Trophoblast cell (in vitro differentiated cells and primary cell): ENCODE measurements at regions not wholly inside any gene's neighbourhood (a gene's known extent, or its start where the extent isn't known, plus 50 kb on each side); places are given as distances from the start of the nearest gene placed in this dataset.
"Not testable (repeated sequence)": the region's sequence is repeated elsewhere in the genome, so short reads cannot be mapped to it uniquely, and the experiment has no call there.

Experiments
- DNase-seq, 2 donors: peaks; one replicate each; pipeline ENCODE4 v3.0.0-alpha.2; 2016
- H2AFZ ChIP-seq: 2 replicates; pipeline ENCODE4 v1.6.1; 2013; ENCODE audit warnings: low read length, moderate library complexity, mild to moderate bottlenecking; ENCODE audit not compliant: insufficient read depth, poor library complexity
- H2AK5ac ChIP-seq: 2 replicates; pipeline ENCODE4 v1.6.1; 2013; ENCODE audit warnings: mild to moderate bottlenecking, low read length
- H2BK120ac ChIP-seq: 2 replicates; pipeline ENCODE4 v1.6.1; 2013; ENCODE audit warnings: low read length, mild to moderate bottlenecking, moderate library complexity; ENCODE audit not compliant: insufficient read depth, poor library complexity
- H2BK12ac ChIP-seq: 2 replicates; pipeline ENCODE4 v1.6.1; 2013; ENCODE audit warnings: mild to moderate bottlenecking, low read length, moderate library complexity
- H2BK5ac ChIP-seq: 2 replicates; pipeline ENCODE4 v1.6.1; 2013; ENCODE audit warnings: low read length, low read depth, moderate library complexity, mild to moderate bottlenecking; ENCODE audit not compliant: poor library complexity
- H3K14ac ChIP-seq: 2 replicates; pipeline ENCODE4 v1.6.1; 2013; ENCODE audit warnings: mild to moderate bottlenecking, low read length
- H3K18ac ChIP-seq: 2 replicates; pipeline ENCODE4 v1.6.1; 2013; ENCODE audit warnings: mild to moderate bottlenecking, low read length
- H3K23ac ChIP-seq: 2 replicates; pipeline ENCODE4 v1.6.1; 2013; ENCODE audit warnings: low read length
- H3K27ac ChIP-seq: 2 replicates; pipeline ENCODE4 v1.5.1; 2013; ENCODE audit warnings: low read depth, mild to moderate bottlenecking, inconsistent platforms, low read length, moderate library complexity
- H3K27me3 ChIP-seq: 2 replicates; pipeline ENCODE4 v1.6.1; 2013; ENCODE audit warnings: inconsistent platforms, mild to moderate bottlenecking, low read length, moderate library complexity; ENCODE audit not compliant: insufficient read depth
- H3K36me3 ChIP-seq, 2 experiments: 1 replicate in 1 of 2; 2 replicates in 1 of 2; pipeline ENCODE4 v1.6.1; 2013; ENCODE audit warnings: low read length in 2 of 2, mild to moderate bottlenecking in 2 of 2, moderate library complexity in 1 of 2; ENCODE audit not compliant: insufficient read depth in 2 of 2, control insufficient read depth in 1 of 2
- H3K4ac ChIP-seq: 2 replicates; pipeline ENCODE4 v1.6.1; 2013; ENCODE audit warnings: low read depth, mild to moderate bottlenecking, low read length, moderate library complexity
- H3K4me1 ChIP-seq, 2 experiments: 1 replicate in 1 of 2; 2 replicates in 1 of 2; pipeline ENCODE4 v1.6.1; 2013; ENCODE audit warnings: low read length in 2 of 2, mild to moderate bottlenecking in 2 of 2, moderate library complexity in 1 of 2; ENCODE audit not compliant: insufficient read depth in 2 of 2, control insufficient read depth in 1 of 2
- H3K4me2 ChIP-seq: 2 replicates; pipeline ENCODE4 v1.6.1; 2013; ENCODE audit warnings: inconsistent platforms, mild to moderate bottlenecking, low read length, moderate library complexity
- H3K4me3 ChIP-seq: 2 replicates; pipeline ENCODE4 v1.5.1; 2013; ENCODE audit warnings: mild to moderate bottlenecking, low read depth, low read length, inconsistent platforms
- H3K79me1 ChIP-seq: one replicate; pipeline ENCODE4 v1.6.1; 2013; ENCODE audit warnings: low read length
- H3K79me2 ChIP-seq: 2 replicates; pipeline ENCODE4 v1.6.1; 2013; ENCODE audit warnings: low read length, mild to moderate bottlenecking; ENCODE audit not compliant: control insufficient read depth, insufficient read depth, poor library complexity
- H3K9ac ChIP-seq: 2 replicates; pipeline ENCODE4 v1.6.1; 2013; ENCODE audit warnings: mild to moderate bottlenecking, low read length
- H3K9me3 ChIP-seq: 2 replicates; pipeline ENCODE4 v1.6.1; 2013; ENCODE audit warnings: low read depth, mild to moderate bottlenecking, control low read depth, inconsistent platforms, low read length; ENCODE audit not compliant: insufficient read depth
- H4K12ac ChIP-seq: 2 replicates; pipeline ENCODE4 v1.6.1; 2013; ENCODE audit warnings: low read depth, mild to moderate bottlenecking, low read length, moderate library complexity
- H4K8ac ChIP-seq: 2 replicates; pipeline ENCODE4 v1.6.1; 2013; ENCODE audit warnings: low read depth, mild to moderate bottlenecking, low read length, moderate library complexity
- H4K91ac ChIP-seq: one replicate; pipeline ENCODE4 v1.6.1; 2013; ENCODE audit warnings: low read depth, mild to moderate bottlenecking, low read length, moderate library complexity
- WGBS: extraction: QIAGEN DNeasy Blood & Tissue Kit; methylation state at CpG from one replicate; pipeline ENCODE4 v1.1.7; 2013; ENCODE audit warnings: missing lambda C conversion rate; ENCODE audit not compliant: insufficient read length, insufficient coverage; ENCODE audit errors: extremely low coverage; 5-methylcytosine and 5-hydroxymethylcytosine counted together

DNA sequence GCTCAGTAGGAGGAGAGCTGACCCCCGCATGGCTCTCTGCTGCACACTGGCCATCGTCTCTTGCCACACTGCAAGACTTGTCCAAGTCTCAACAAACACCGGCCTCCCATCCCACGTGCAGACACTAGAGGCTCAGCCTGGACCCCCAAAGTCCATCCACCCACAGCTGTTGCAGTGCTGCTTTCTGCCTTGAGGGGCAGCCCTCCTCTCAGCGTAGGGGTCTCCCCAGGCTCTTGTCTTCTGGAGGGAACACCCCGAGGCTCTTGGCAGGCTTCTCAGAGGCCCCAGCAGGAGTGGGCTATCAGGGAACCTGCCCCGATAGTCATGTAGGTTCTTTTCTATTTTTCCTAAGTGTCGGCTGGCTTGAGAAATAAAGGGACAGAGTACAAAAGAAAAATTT lies 75.5 kb upstream of the MTLN start:
- H2BK5ac ChIP-seq, H4K12ac ChIP-seq, H2BK120ac ChIP-seq, H3K27me3 ChIP-seq, H3K4me1 ChIP-seq, H3K79me2 ChIP-seq, H3K9me3 ChIP-seq, H2AK5ac ChIP-seq, H3K23ac ChIP-seq, H3K4me2 ChIP-seq, DNase-seq, H3K4me3 ChIP-seq, H3K79me1 ChIP-seq, H2AFZ ChIP-seq, H2BK12ac ChIP-seq, H3K14ac ChIP-seq, H3K18ac ChIP-seq, H4K91ac ChIP-seq, H3K9ac ChIP-seq, H3K36me3 ChIP-seq, H3K27ac ChIP-seq, H3K4ac ChIP-seq, H4K8ac ChIP-seq: not testable (repeated sequence)
- WGBS: no CpG with 5 or more reads among the region's 8 CpGs

DNA sequence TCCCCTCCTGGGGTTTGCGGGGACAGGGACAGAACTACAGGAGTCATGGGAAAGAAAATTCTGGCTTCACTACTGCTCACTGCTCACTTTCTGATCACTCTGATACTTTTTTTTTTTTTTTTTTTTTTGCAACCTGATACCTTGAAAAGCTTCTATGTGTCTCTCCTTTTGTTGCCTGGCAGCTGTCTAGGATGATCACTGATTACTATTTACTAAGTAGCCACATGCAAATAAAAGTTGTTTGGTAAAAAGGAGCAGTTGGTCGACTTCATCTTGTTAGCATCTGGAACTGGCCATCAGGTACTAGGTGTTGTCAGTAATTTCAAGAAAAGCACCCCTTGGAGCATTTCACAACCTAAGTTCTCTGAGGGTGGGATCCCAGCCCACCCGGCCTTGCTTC lies 74.9 kb upstream of the MTLN start:
- H3K18ac ChIP-seq, H2BK5ac ChIP-seq, H3K9me3 ChIP-seq, H3K79me2 ChIP-seq, H4K91ac ChIP-seq, H4K12ac ChIP-seq, H3K4me2 ChIP-seq, H3K27me3 ChIP-seq, H3K9ac ChIP-seq, H2AK5ac ChIP-seq, H2BK120ac ChIP-seq, H3K4me3 ChIP-seq, H3K4me1 ChIP-seq, H3K79me1 ChIP-seq, H3K27ac ChIP-seq, H3K4ac ChIP-seq, H3K23ac ChIP-seq, H2AFZ ChIP-seq, DNase-seq, H4K8ac ChIP-seq, H3K36me3 ChIP-seq, H2BK12ac ChIP-seq, H3K14ac ChIP-seq: not testable (repeated sequence)
- no CpG with 5 or more reads among the region's 3 CpGs for WGBS

DNA sequence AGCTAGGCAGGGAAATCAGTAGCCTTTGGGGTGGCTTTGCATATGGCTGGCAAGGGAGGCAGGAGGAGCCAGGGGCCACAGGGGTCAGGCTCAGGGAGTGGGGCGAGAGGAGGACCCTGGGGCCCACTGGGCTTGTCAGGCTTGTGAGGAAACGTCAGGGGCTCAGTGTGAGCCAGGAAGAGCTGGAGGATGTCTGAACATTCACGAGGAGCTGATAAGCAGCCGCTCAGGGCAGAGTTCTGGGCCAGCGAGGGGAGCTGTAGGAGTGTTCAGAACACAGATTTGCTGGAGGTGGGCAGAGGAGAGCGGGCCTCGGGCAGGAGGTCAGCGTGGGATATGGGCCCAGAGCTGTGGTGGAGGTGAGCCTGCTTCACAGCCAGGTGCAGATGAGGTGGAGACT lies 72.7 kb upstream of the MTLN start:
- H3K23ac ChIP-seq, H4K91ac ChIP-seq, H3K14ac ChIP-seq, H3K9me3 ChIP-seq, H3K4ac ChIP-seq, H3K79me2 ChIP-seq, H3K4me1 ChIP-seq, H3K36me3 ChIP-seq, H2BK5ac ChIP-seq, H3K79me1 ChIP-seq, H3K4me3 ChIP-seq, H4K8ac ChIP-seq, DNase-seq, H2AFZ ChIP-seq, H4K12ac ChIP-seq, H3K9ac ChIP-seq, H3K4me2 ChIP-seq, H2BK120ac ChIP-seq, H3K27ac ChIP-seq, H2AK5ac ChIP-seq, H3K18ac ChIP-seq, H2BK12ac ChIP-seq, H3K27me3 ChIP-seq: not testable (repeated sequence)
- WGBS: no CpG with 5 or more reads among the region's 8 CpGs

DNA sequence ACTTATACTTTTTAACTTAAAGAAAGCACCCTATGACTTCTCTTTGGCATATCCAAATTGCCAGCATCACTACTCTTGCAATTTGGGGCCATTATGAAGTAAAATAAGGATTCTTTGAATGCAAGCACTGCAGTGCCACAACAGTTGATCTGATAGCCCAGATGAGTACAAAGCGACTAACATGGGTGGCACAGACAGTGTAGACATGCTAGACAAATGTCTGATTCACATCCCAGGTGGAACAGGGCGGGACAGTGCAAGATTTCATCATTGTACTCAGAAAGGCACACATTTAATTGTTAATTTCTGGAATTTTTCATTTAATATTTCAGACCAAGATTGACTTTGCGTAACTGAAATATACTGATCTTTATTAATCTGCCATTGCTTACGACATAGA lies 68.5 kb upstream of the MTLN start:
- not testable (repeated sequence) for H3K9ac ChIP-seq, H4K91ac ChIP-seq, H3K4me2 ChIP-seq, H3K27ac ChIP-seq, H2AFZ ChIP-seq, H3K27me3 ChIP-seq, H3K23ac ChIP-seq, H3K4ac ChIP-seq, H3K79me1 ChIP-seq, H3K18ac ChIP-seq, H3K79me2 ChIP-seq, H2BK120ac ChIP-seq, H3K9me3 ChIP-seq, H4K8ac ChIP-seq, H3K36me3 ChIP-seq, H3K14ac ChIP-seq, H4K12ac ChIP-seq, DNase-seq, H3K4me1 ChIP-seq, H2BK12ac ChIP-seq, H2AK5ac ChIP-seq, H2BK5ac ChIP-seq, H3K4me3 ChIP-seq
- no CpG with 5 or more reads among the region's 4 CpGs for WGBS

DNA sequence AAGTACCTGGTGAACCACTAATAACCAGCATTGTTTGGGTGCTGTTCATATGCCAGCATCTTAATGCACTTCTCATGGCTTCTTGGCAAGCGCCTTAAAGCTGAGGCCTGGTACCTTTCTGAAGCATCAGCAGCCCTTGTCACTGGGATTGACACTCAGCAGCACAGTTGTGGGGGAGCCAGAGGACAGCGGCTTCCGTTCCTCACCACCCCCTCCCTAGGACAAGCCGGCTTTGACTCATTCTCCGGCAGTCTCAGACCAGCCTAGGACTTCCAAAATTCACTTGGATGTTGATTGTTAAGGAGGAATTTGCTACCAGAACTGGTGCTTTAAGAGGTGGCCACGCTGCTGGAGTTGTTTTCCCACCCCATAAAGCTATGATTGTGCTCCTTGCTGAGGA lies 64.7 kb upstream of the MTLN start:
- not testable (repeated sequence) for H2BK5ac ChIP-seq, H3K4me1 ChIP-seq, DNase-seq, H3K4me2 ChIP-seq, H3K79me2 ChIP-seq, H3K27ac ChIP-seq, H3K9ac ChIP-seq, H3K4me3 ChIP-seq, H3K14ac ChIP-seq, H3K23ac ChIP-seq, H3K18ac ChIP-seq, H2AK5ac ChIP-seq, H3K79me1 ChIP-seq, H3K36me3 ChIP-seq, H2BK120ac ChIP-seq, H4K8ac ChIP-seq, H2BK12ac ChIP-seq, H3K4ac ChIP-seq, H3K27me3 ChIP-seq, H4K91ac ChIP-seq, H2AFZ ChIP-seq, H4K12ac ChIP-seq, H3K9me3 ChIP-seq
- WGBS: no CpG with 5 or more reads among the region's 6 CpGs
